GM19397 (cell line): ENCODE measurements at regions not wholly inside any gene's neighbourhood (a gene's known extent, or its start where the extent isn't known, plus 50 kb on each side); places are given as distances from the start of the nearest gene placed in this dataset.
"Not testable (repeated sequence)": the region's sequence is repeated elsewhere in the genome, so short reads cannot be mapped to it uniquely, and the experiment has no call there.

Source experiments
- ATAC-seq: cut with Tn5 transposase; IDR thresholded peaks from one replicate; pipeline ENCODE4 v1.9.1; 2021; ENCODE audit warnings: mild to moderate bottlenecking, moderate library complexity; ENCODE audit not compliant: unreplicated experiment

DNA sequence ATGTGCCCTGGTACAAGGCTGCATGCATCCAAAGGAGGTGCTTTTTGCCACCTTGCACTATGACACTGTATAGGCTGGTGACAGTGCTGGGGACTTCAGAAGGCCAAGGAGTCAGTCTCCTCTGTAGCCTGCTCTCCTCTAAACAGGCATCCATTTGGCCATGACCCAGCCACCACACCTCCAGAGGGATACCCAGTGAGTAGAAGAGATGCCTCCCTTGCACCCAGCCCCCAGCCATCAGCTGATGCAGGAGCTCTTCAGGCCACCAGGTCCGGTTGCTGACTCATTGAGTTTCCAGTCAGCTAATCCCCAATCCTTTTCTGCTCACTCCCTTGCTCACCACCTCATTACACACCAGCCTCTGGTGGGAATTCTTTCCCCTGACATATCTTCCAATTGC, 99.8 kb downstream of the PJA1 start:
- ATAC-seq, result no peak

- no peak for ATAC-seq
These were observed 101.8 kb downstream of the PJA1 start for GRCh38 chrX:69063486-69063885.

GRCh38 chrX:69062493-69062892, 102.8 kb downstream of the PJA1 start:
- no peak for ATAC-seq

DNA sequence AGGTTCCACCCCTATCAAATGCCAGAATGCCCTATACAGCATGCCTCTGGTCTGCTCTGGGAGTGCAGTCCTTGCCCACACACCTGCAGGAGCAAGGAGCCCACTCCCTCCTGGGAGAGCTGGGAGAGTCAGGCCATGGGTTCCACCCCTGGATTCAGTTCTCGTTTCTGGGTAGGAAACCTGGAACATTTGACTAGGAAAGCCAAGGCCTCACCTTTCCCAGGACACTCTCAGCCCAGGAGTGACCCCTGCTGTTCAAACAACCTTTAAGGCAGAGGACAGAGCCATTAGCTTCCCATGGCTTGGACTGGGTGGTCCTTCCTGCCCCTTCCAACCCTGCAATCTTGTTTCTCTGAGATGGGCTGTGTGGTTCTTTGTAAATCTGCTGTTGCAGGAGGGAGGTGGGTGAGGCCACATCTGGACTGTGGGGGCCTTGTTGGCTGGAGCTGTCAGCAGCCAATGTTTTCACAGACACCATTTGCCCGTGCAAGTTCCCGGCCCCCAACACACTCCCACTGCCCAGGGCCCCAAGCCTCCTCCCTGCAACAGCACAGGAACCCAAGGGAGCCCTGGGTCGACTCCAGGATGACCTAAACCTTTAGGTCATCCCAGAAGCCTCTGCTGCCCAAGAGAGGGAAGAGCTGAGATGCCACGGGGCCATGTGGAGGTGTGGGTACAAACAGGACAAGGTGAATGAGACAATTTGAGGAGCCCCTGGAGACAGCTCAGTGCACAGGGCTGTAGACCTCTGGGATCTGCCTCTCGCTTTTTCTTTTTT, 104.4 kb downstream of the PJA1 start:
- ATAC-seq, result no peak

GRCh38 chrX:69055193-69055592, 110.1 kb downstream of the PJA1 start:
- no peak for ATAC-seq

GRCh38 chrX:69054497-69054896, 110.8 kb downstream of the PJA1 start:
- not testable (repeated sequence) for ATAC-seq

DNA sequence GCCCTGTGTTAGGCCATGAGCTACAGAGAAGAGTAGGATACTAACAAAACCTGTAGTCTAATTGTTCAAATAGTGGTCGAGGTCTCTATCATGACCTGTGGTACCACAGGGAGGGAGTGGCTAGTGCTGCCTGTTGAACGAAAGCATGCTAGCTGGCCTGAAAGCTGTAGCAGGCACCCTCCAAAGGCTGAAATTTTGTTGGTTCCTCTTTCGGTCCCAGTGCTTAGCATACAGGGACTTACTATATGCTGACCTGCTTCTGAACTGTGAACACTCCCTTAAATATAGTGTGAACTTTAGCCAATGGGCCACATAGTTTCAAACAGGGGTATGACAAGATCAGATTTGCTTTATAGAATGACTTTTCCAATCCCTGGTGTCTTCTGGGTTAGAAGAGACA, 113.4 kb downstream of the PJA1 start:
- no peak for ATAC-seq

DNA sequence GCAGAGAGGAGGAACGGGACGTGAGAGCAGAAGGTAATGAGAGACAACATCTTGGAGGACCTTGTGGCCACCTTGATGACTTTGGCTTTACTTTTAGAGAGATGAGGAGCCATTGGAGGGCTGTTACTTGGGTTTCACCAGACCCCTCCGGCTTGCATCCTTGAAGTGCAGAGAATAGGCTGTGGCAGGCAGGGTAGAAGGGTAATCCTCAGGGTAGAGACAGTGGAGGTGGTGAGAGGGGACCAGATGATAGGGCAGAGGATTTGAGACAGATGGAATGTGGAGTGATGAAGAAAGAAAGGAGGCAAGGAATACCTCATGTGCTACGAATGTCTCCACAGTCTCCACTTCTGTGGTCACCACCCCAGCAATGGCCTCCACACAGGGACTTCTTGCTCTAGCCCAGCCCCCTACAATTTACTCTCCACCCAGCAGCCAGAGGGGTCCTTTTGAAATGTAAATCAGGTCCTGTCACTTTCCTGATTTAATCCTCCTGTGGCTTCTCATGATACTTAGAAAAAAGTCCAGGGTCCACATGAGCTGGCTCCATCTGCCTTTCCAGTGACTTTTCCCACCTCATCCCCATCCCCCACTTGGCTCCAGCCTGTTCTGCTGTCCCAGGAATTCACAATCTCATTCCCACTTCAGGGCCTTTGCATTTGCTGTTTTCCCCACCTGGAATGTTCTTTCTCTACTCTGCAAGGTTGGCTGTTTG, 115.0 kb downstream of the PJA1 start:
- no peak for ATAC-seq

- ATAC-seq, result no peak
These were observed 118.2 kb downstream of the PJA1 start for GRCh38 chrX:69046996-69047490.

DNA sequence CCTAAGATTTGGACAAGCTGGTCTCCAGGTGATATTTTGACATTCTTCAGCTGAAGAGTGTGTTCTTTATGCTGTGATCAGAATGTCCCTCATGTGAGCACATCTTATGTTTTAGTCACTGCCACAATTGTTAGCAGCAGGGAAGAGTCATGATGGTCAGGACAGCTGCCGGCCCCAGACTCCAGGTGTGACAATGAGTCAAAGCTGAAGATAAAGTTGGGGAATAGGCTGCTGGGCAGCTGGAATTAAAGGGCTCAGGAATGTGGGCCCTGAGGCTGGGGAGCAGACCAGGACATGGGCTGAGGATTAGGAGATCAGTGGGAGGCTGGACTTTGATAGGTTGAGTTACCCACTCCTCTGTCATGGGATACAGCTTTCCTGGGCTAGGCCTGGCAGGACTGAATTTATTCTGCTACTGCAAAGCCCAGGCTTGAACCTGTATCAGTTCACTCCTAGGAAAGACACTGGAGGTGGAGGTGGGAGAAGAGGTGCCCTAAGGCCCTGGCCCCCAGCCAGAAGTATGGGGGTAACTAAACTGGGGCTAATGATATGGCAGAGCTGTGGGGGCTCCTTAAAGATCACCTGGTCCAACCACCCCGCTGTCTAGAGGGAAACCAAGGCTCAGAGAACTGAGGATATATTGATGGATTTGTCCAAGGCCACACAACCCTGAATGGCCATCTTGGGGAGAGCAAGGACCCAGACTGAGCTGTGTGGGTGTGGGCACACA, 119.5 kb downstream of the PJA1 start:
- no peak for ATAC-seq

DNA sequence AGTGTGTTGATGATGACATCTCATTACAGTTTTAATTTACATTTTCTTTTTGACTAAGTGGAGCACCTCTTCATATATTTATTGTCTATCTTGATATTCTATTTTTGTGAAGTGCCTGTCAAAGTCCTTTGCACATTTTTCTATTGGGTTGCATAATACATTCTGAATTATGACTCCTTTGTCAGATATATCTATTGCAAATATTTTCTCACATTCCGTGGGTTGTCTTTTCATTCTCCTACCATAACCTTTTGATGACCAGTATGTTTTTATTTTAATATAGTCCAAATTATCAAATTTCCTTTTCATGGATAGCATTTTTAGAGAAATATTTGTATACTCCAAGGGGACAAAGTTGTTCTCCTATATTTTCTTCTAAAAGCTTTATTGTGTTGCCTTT, 126.4 kb downstream of the PJA1 start:
- ATAC-seq, result no peak

GRCh38 chrX:69038188-69038587, 127.1 kb downstream of the PJA1 start:
- no peak for ATAC-seq

GRCh38 chrX:69037786-69038185, 127.5 kb downstream of the PJA1 start:
- ATAC-seq, result no peak

DNA sequence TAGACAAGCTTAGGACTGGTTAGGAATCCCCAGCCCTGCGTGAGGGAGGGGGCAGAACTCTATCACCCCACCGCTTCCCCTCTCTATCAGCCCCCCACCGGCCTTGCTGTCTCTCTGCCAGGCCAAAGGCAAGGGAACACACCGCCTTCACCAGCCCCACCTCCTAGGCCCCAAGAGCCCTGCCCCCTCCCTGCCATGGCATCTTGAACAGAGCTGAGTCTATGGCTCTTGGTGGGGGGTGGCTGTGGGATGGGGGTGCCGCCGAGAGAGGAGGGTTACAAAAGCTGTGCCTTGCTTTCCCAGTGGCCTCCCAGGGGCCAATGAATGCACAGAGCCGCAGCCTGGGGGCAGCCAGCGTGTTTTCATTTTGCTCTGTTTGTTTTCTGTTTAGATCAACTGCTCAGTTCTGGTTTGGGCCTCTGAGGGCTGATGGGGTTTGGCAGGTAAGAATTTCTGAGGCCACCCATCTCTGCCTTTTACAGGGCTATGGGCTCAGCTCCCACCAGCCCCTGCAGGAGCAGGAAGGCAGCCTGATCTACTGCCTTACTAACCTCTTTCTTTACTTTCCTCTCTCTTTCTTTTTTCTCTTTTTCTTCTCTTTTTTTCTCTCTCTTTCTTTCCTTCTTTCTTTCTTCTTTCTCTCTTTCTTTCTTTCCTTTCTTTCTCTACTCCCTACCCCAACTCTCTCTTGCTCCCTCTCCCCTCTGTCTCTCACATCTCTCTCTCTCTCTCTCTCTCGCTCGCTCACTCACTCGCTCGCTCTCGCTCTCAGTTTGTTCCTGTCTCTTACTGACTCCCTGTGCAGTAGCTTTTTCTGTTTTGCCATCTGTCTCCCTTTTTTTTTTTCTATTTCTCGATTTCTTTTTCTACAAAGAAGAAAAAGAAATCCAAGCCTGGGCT, 128.3 kb downstream of the PJA1 start:
- no peak for ATAC-seq

GRCh38 chrX:69034451-69034850, 130.8 kb downstream of the PJA1 start:
- no peak for ATAC-seq

DNA sequence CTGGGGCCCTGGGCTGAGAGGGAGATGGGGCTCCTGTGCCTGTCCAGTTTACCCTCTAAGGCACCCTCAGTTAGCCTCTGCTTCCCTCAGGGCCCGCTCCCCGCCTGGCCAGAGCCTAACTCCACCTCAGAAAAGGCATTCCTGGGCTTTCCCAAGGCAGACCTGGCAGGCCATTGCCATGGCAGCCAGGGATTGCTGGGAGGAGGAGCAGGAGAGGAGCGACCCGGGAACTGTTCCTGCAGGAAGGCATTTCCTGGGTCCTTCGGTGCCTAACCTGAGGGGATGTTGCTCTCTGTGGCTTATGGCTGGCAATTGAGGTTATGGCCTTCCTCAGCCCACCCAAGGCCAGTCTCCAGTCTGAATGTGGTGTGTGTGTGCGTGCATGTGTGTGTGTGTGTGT, 131.3 kb downstream of the PJA1 start:
- ATAC-seq, result no peak

DNA sequence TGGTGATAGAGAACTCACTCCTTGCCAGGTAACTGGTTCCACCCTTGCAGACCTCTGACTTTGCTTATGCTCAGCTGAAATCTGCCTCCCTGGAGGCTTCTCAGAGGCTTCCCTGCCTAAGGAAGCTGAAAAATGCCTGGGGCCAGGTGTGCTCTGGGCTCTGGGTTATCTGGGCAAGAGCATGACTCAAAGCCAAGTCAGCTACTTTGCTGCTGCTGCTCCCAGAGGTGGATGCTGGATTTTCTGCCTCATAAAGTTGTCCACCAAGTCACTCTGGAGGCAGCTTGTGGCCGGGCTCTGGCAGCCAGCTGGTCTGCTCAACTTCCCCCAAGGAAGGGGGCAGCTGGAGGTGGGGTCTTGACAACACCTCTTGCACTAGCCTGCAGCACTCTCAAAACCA, 132.7 kb downstream of the PJA1 start:
- ATAC-seq, result no peak

- ATAC-seq, result no peak
These were observed 133.3 kb downstream of the PJA1 start for GRCh38 chrX:69031971-69032391.

DNA sequence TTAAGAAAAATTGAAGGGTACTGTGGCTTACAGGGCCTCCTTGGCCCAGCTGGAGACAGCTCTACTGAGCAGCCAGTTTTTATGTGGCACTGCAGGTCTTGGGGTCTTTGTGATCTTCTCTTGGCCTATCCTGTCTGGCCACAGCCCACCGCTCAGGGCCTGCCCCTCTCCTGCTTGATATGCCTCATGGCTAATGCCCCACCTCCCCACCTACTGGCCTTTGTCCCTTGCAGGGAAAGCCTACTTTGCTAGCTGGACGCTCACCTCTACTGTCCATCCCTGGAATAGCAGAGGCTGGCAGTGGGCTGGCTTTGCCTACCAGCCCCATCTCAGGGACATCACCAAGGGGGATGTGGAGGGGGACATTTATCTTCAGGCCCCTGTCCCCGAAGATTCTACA, 134.1 kb downstream of the PJA1 start:
- no peak for ATAC-seq

GRCh38 chrX:69029771-69030170, 135.5 kb downstream of the PJA1 start:
- ATAC-seq, result no peak

GRCh38 chrX:69028761-69029120, 136.5 kb downstream of the PJA1 start:
- no peak for ATAC-seq
